22Rv1 (cell line): ENCODE measurements at regions not wholly inside any gene's neighbourhood (a gene's known extent, or its start where the extent isn't known, plus 50 kb on each side); places are given as distances from the start of the nearest gene placed in this dataset.

ENCODE experiments used
- CTCF ChIP-seq: fragments of 450-650 bp; IDR thresholded peaks from 2 replicates; pipeline ENCODE4 v1.5.1; 2017; ENCODE audit warnings: mild to moderate bottlenecking
- ZFX ChIP-seq: fragments of 450-650 bp; IDR thresholded peaks from 2 replicates; pipeline ENCODE4 v1.6.1; 2017; ENCODE audit warnings: antibody characterized with exemption, borderline replicate concordance

- TF ChIP-seq CTCF: no peak
- no peak for TF ChIP-seq ZFX
Measured at GRCh38 chr6:112437058-112437457, 89.9 kb downstream of the RFPL4B start.
